AG09309 (cell line): ENCODE measurements at regions not wholly inside any gene's neighbourhood (a gene's known extent, or its start where the extent isn't known, plus 50 kb on each side); places are given as distances from the start of the nearest gene placed in this dataset.

Experiments
- DNase-seq: peaks from one replicate; pipeline ENCODE4 v3.0.0-alpha.2; 2010; ENCODE audit warnings: low read depth
- H3K4me3 ChIP-seq: 2 replicates; pipeline ENCODE4 v1.5.1; 2011; ENCODE audit warnings: mild to moderate bottlenecking, low read depth, low read length, moderate library complexity; ENCODE audit not compliant: control insufficient read depth
- TF ChIP-seq, protein P1 (sequence below): IDR thresholded peaks from 2 replicates; pipeline ENCODE4 v1.5.1; 2011; ENCODE audit warnings: mild to moderate bottlenecking, low read depth, low read length, inconsistent platforms; ENCODE audit not compliant: insufficient read depth, control insufficient read depth; ENCODE audit errors: missing control alignments

DNA sequence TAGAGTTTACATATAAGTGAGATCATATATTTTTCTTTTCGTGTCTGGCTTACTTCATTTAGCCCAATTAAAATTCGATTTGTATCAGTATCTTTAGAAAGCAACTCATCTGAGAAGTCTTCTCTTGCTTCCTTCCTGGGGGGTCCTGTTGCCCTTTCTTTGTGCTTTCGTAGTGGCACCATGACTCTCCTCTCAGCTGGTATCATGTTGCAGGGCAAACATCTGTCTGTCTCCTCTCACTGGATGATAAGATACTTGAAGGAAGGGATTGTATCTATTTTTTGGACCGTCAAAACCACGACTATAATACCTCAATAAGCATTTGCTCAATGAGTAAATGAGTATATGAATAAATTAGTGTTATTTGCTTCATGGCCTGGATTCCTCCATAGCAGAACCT, 382.5 kb upstream of the SORCS1 start:
- TF ChIP-seq, protein P1, sequence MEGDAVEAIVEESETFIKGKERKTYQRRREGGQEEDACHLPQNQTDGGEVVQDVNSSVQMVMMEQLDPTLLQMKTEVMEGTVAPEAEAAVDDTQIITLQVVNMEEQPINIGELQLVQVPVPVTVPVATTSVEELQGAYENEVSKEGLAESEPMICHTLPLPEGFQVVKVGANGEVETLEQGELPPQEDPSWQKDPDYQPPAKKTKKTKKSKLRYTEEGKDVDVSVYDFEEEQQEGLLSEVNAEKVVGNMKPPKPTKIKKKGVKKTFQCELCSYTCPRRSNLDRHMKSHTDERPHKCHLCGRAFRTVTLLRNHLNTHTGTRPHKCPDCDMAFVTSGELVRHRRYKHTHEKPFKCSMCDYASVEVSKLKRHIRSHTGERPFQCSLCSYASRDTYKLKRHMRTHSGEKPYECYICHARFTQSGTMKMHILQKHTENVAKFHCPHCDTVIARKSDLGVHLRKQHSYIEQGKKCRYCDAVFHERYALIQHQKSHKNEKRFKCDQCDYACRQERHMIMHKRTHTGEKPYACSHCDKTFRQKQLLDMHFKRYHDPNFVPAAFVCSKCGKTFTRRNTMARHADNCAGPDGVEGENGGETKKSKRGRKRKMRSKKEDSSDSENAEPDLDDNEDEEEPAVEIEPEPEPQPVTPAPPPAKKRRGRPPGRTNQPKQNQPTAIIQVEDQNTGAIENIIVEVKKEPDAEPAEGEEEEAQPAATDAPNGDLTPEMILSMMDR: no peak
- no peak overlapping the region for H3K4me3 ChIP-seq
- DNase-seq: no peak

DNA sequence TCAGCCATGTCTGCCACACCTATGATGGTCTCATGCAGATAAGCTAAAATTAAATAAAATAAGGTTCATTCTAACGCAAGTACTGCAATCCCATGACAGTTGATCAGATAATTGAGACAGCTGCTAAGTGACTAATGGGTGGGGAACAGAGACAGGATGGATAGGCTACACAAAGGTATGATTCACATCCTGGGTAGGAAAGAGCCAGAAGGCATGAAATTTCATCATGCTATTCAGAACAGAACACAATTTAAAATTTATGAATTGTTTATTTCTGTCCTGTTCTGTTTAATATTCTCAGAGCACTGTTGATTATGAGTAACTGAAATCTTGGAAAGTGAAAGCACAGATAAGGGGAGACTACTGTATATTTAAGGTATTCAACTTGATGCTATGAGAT, 381.8 kb upstream of the SORCS1 start:
- no peak overlapping the region for H3K4me3 ChIP-seq
- DNase-seq: peak; percentile 14
- TF ChIP-seq, protein P1: no peak

GRCh38 chr10:107545717-107546116, 381.2 kb upstream of the SORCS1 start:
- H3K4me3 ChIP-seq: no peak overlapping the region
- DNase-seq: no peak
- TF ChIP-seq, protein P1: no peak

DNA sequence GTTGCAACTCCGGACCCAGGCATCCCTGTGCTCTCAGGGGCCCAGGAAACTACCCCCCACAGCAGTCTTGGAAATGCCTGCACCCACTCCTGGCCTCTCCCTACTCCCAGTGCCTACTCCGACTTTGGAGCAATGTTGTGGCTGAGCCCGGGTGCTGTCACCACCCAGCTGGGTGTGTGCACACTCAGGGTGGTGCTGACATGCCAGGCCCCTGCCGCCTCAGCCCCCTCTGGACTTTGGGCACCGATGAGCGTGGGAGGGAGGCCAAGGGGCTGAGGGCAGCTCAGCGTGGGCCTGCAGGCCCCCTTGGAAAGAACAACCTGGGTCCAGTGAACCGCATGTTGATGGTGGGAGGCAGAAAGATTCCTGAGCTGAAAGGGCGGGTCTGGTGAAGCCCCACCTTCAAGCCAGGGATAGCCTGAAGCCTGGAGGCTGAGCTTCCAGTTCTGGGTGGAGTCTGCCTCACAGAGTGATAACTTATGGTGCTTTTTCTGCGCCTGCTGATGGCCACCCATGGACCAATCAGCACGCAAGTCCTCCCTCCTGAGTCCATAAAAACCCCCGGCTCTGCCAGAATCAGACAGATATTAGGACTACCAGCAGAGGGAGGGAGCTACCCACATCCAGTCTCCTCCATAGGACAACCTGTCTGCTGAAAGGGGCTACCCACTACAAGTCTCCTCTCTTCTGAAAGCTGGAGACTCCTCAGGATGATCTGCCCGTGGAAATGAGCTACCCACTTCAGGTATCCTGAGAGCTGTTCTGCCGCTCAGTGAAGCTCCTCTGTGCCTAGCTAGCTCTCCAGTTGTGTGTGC, 380.4 kb upstream of the SORCS1 start:
- DNase-seq: no peak
- TF ChIP-seq, protein P1: no peak

DNA sequence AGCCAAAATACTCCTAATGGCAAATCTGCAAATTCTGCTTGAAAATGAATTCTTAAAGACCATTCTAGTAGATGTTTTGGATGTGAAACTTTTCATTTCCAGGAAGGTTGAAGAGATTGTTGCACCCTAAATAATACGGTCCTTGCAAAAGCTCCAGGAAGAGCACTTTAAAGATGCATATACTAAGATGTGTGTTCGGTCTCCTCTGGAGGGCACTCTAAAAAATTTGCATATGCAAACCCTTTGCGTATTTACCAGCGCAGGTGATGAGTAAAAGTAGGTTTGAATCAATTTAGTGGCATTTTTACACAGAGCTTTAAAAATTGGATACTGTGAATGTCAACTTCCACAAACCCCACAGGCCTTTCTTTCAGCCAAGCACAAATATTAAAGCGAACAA, 378.1 kb upstream of the SORCS1 start:
- TF ChIP-seq, protein P1: no peak
- no peak overlapping the region for H3K4me3 ChIP-seq
- no peak for DNase-seq

More for the DNA sequence above, 380.4 kb upstream of the SORCS1 start:
- H3K4me3 ChIP-seq: no peak overlapping the region

GRCh38 chr10:107542016-107542415, 377.5 kb upstream of the SORCS1 start:
- TF ChIP-seq, protein P1: no peak
- DNase-seq: no peak
- no peak overlapping the region for H3K4me3 ChIP-seq

- DNase-seq: no peak
- H3K4me3 ChIP-seq: no peak overlapping the region
- TF ChIP-seq, protein P1: no peak
Observed at GRCh38 chr10:107540981-107541380, 376.5 kb upstream of the SORCS1 start.
